Smooth muscle cell (in vitro differentiated cells): ENCODE measurements at regions not wholly inside any gene's neighbourhood (a gene's known extent, or its start where the extent isn't known, plus 50 kb on each side); places are given as distances from the start of the nearest gene placed in this dataset.
A peak's percentile ranks its signal among the peaks of the same experiment; 100 is the strongest.

Experiments
- DNase-seq: peaks from one replicate; lab custom pipeline; 2025; ENCODE audit not compliant: unreplicated experiment; lab: John Stamatoyannopoulos, UW
- H2AFZ ChIP-seq: fragments of 200-600 bp; sonication (generic); 2 replicates; pipeline ENCODE4 v1.6.0; 2016; ENCODE audit warnings: antibody characterized with exemption, low read depth, mild to moderate bottlenecking
- H3F3A ChIP-seq: fragments of 200-600 bp; sonication (generic); 2 replicates; pipeline ENCODE4 v1.6.0; 2017; ENCODE audit warnings: antibody characterized with exemption, low read depth
- H3K27ac ChIP-seq: fragments of 200-600 bp; sonication (generic); 2 replicates; pipeline ENCODE4 v1.5.1; 2016; ENCODE audit warnings: low read depth, mild to moderate bottlenecking
- H3K27me3 ChIP-seq: fragments of 200-600 bp; sonication (generic); 2 replicates; pipeline ENCODE4 v1.6.1; 2016; ENCODE audit warnings: low read depth, mild to moderate bottlenecking
- H3K36me3 ChIP-seq: fragments of 200-600 bp; sonication (generic); 2 replicates; pipeline ENCODE4 v1.5.1; 2016; ENCODE audit warnings: low read depth
- H3K4me1 ChIP-seq: fragments of 200-600 bp; sonication (generic); 2 replicates; pipeline ENCODE4 v1.5.1; 2016; ENCODE audit warnings: low read depth
- H3K4me2 ChIP-seq: fragments of 200-600 bp; sonication (generic); 2 replicates; pipeline ENCODE4 v1.6.0; 2016; ENCODE audit warnings: mild to moderate bottlenecking
- H3K4me3 ChIP-seq: fragments of 200-600 bp; sonication (generic); 2 replicates; pipeline ENCODE4 v1.5.1; 2016; ENCODE audit warnings: mild to moderate bottlenecking
- H3K79me2 ChIP-seq: fragments of 200-600 bp; sonication (generic); 2 replicates; pipeline ENCODE4 v1.6.0; 2016; ENCODE audit warnings: low read depth, mild to moderate bottlenecking
- H3K9ac ChIP-seq: fragments of 200-600 bp; sonication (generic); 2 replicates; pipeline ENCODE4 v1.6.0; 2016; ENCODE audit warnings: low read depth
- H3K9me3 ChIP-seq: fragments of 200-600 bp; sonication (generic); replicated peaks from 2 replicates; pipeline ENCODE4 v1.5.1; 2016; ENCODE audit warnings: low read depth
- H4K20me1 ChIP-seq: fragments of 200-600 bp; sonication (generic); 2 replicates; pipeline ENCODE4 v1.6.0; 2016; ENCODE audit warnings: low read depth
- CTCF ChIP-seq: fragments of 200-600 bp; sonication (generic); IDR thresholded peaks from 2 replicates; pipeline ENCODE4 v1.5.1; 2017; ENCODE audit warnings: borderline replicate concordance, mild to moderate bottlenecking, antibody characterized with exemption; ENCODE audit not compliant: insufficient read depth, poor library complexity, severe bottlenecking
- WGBS: methylation state at CpG from one replicate; pipeline ENCODE4 v1.1.7; 2016; ENCODE audit warnings: low lambda C conversion rate; 5-methylcytosine and 5-hydroxymethylcytosine counted together

- TF ChIP-seq CTCF = no peak
- 82% methylated on average over 2 of the region's 2 CpGs for WGBS
- no peak overlapping the region for H3K4me2 ChIP-seq
- no peaks in the 10 kb centered on the region for H3F3A ChIP-seq
- no peaks in the 10 kb centered on the region for H4K20me1 ChIP-seq
- no peaks in the 10 kb centered on the region for H3K79me2 ChIP-seq
- H2AFZ ChIP-seq = no peak overlapping the region
- H3K27me3 ChIP-seq = no peaks in the 10 kb centered on the region
- H3K4me3 ChIP-seq = no peak overlapping the region
- no peak overlapping the region for H3K9ac ChIP-seq
- no peak overlapping the region for H3K27ac ChIP-seq
- DNase-seq = no peak
- H3K36me3 ChIP-seq = no peaks in the 10 kb centered on the region
- H3K4me1 ChIP-seq = peaks cover 13% of the 10 kb centered on the region
- no peaks in the 10 kb centered on the region for H3K9me3 ChIP-seq
Observed at GRCh38 chr13:52929846-52930245, 81.4 kb upstream of the PCDH8 start.

- Histone ChIP-seq H3K79me2 (no peaks in the 10 kb centered on the region), H3K27me3 (no peaks in the 10 kb centered on the region), H3K36me3 (no peaks in the 10 kb centered on the region), H3F3A (peaks cover 4% of the 10 kb centered on the region), H4K20me1 (no peaks in the 10 kb centered on the region), H3K4me3 (no peak overlapping the region), H2AFZ (no peak overlapping the region), H3K27ac (no peak overlapping the region), H3K9me3 (no peaks in the 10 kb centered on the region), H3K4me2 (no peak overlapping the region), H3K4me1 (peaks cover 12% of the 10 kb centered on the region), H3K9ac (no peak overlapping the region)
- TF ChIP-seq CTCF = no peak
- WGBS = 93% methylated on average over 2 of the region's 2 CpGs
- no peak for DNase-seq
Observed at GRCh38 chr13:52926971-52927370, 78.5 kb upstream of the PCDH8 start.

GRCh38 chr13:52925775-52926285 lies 77.4 kb upstream of the PCDH8 start:
- WGBS = 75% methylated on average over 13 of the region's 13 CpGs
- Histone ChIP-seq H2AFZ (no peak overlapping the region), H3K27me3 (no peaks in the 10 kb centered on the region), H3K9me3 (no peaks in the 10 kb centered on the region), H3F3A (peaks cover 4% of the 10 kb centered on the region), H3K4me3 (no peak overlapping the region), H3K9ac (no peak overlapping the region), H4K20me1 (no peaks in the 10 kb centered on the region), H3K27ac (peak overlapping the region; percentile 14), H3K4me1 (peaks cover under 1% of the 10 kb centered on the region), H3K79me2 (no peaks in the 10 kb centered on the region), H3K4me2 (no peak overlapping the region), H3K36me3 (no peaks in the 10 kb centered on the region)
- DNase-seq = no peak
- no peak for TF ChIP-seq CTCF

GRCh38 chr13:52925251-52925650 lies 76.8 kb upstream of the PCDH8 start:
- DNase-seq = no peak
- 77% methylated on average over 2 of the region's 2 CpGs for WGBS
- no peak overlapping the region for H3K9ac ChIP-seq

More at GRCh38 chr13:52925251-52925650, 76.8 kb upstream of the PCDH8 start:
- Histone ChIP-seq H3K27ac (no peak overlapping the region), H4K20me1 (no peaks in the 10 kb centered on the region), H3K4me2 (no peak overlapping the region), H3K36me3 (no peaks in the 10 kb centered on the region), H3K4me3 (no peak overlapping the region), H3K9me3 (no peaks in the 10 kb centered on the region), H3K79me2 (no peaks in the 10 kb centered on the region), H2AFZ (no peak overlapping the region), H3K27me3 (no peaks in the 10 kb centered on the region), H3K4me1 (no peaks in the 10 kb centered on the region), H3F3A (peaks cover 4% of the 10 kb centered on the region)
- no peak for TF ChIP-seq CTCF
